ENCODE measurements at regions not wholly inside any gene's neighbourhood (a gene's known extent, or its start where the extent isn't known, plus 50 kb on each side); places are given as distances from the start of the nearest gene placed in this dataset.

DNA sequence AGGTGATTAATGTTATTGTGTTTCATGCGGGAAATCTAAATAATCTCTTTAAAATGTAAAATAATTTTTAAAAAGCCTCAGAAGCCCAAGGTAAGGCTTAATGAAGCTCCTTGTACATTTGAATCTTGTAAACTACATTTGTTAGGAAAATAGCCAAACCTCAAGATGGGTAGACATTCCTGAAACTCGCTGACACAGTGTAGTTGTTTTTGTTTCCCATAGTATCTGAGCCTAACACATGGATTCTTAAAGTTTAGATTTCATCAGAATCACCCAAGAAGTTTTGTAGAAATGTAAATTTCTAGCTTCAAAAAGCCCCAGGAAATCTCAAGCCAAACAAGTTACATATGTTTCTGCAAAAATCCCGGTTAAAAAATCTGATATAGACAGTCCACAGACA is 1221.1 kb upstream of the ACVR2A start:
- peaks cover 0 to 3% (median 0%) of the 10 kb centered on the region in 5 donors for H3K9me3 ChIP-seq (ENCODE audit: control insufficient read depth in 5 of 5, low read length in 5 of 5)
- no peak overlapping the region for H3K27ac ChIP-seq (ENCODE audit: low read depth, low read length)
- no peak overlapping the region for H3K9ac ChIP-seq (ENCODE audit: low read length in 5 of 5)
- no peaks in the 10 kb centered on the region for H3K27me3 ChIP-seq (ENCODE audit: control insufficient read depth in 5 of 5, insufficient read depth in 4 of 5, low read length in 5 of 5)
- no peaks in the 10 kb centered on the region for H3K36me3 ChIP-seq (ENCODE audit: control insufficient read depth in 5 of 5, insufficient read depth in 5 of 5, low read length in 5 of 5)
- no peak overlapping the region for H3K4me3 ChIP-seq (ENCODE audit: low read depth in 1 of 5, low read length in 5 of 5)
- H3K4me1 ChIP-seq (ENCODE audit: control insufficient read depth in 5 of 5, insufficient read depth in 5 of 5, low read length in 5 of 5), result no peaks in the 10 kb centered on the region

DNA sequence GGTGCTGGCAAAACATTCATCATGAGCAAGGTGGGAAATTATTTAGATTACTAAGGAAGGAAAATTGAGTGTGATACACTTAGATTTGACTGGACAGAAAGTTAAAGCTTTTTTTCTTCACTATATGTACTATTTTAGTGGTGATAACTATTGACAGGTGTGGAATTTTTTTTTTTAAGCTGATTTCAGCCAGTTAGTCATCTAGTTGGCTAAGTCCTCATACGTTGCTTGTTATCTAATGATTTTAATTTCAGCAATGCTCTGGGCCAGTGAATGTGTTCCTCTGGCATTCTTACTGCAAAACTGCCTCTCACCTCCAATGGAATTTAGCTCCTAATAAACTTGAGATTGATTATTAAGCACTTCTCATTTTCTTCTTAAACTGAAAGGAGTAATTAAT is 1223.2 kb upstream of the ACVR2A start:
- Histone ChIP-seq H3K9me3 (ENCODE audit: control insufficient read depth in 5 of 5, low read length in 5 of 5) (peaks cover 0 to 3% (median 0%) of the 10 kb centered on the region in 5 donors), H3K36me3 (ENCODE audit: control insufficient read depth in 5 of 5, insufficient read depth in 5 of 5, low read length in 5 of 5) (no peaks in the 10 kb centered on the region), H3K4me3 (ENCODE audit: low read depth in 1 of 5, low read length in 5 of 5) (no peak overlapping the region), H3K27me3 (ENCODE audit: control insufficient read depth in 5 of 5, insufficient read depth in 4 of 5, low read length in 5 of 5) (no peaks in the 10 kb centered on the region), H3K4me1 (ENCODE audit: control insufficient read depth in 5 of 5, insufficient read depth in 5 of 5, low read length in 5 of 5) (no peaks in the 10 kb centered on the region), H3K9ac (ENCODE audit: low read length in 5 of 5) (no peak overlapping the region), H3K27ac (ENCODE audit: low read depth, low read length) (no peak overlapping the region)

DNA sequence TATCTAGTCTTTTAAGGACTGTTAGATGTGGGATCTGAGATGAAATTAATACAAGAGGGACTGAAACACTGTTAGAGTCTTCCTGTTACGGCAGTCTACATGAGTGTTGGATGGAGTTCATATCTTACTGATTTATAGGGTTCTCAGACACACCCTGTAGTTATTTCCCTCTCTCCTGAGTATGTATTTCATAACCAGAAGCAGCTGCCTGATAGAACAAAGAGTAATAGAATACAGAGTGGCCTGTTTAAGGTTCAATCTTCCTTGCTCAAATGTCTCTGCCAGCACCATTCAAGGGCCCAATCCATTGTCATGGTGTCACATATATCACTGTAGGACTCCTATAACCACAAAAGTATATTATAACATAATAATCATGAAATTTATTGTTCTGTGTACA is 1229.1 kb upstream of the ACVR2A start:
- H3K27ac ChIP-seq (ENCODE audit: low read depth, low read length), result no peak overlapping the region
- peaks cover 0 to 3% (median 0%) of the 10 kb centered on the region in 5 donors for H3K9me3 ChIP-seq (ENCODE audit: control insufficient read depth in 5 of 5, low read length in 5 of 5)
- H3K4me3 ChIP-seq (ENCODE audit: low read depth in 1 of 5, low read length in 5 of 5), result no peak overlapping the region
- H3K4me1 ChIP-seq (ENCODE audit: control insufficient read depth in 5 of 5, insufficient read depth in 5 of 5, low read length in 5 of 5), result no peaks in the 10 kb centered on the region
- no peak overlapping the region for H3K9ac ChIP-seq (ENCODE audit: low read length in 5 of 5)
- H3K27me3 ChIP-seq (ENCODE audit: control insufficient read depth in 5 of 5, insufficient read depth in 4 of 5, low read length in 5 of 5), result no peaks in the 10 kb centered on the region
- no peaks in the 10 kb centered on the region for H3K36me3 ChIP-seq (ENCODE audit: control insufficient read depth in 5 of 5, insufficient read depth in 5 of 5, low read length in 5 of 5)

DNA sequence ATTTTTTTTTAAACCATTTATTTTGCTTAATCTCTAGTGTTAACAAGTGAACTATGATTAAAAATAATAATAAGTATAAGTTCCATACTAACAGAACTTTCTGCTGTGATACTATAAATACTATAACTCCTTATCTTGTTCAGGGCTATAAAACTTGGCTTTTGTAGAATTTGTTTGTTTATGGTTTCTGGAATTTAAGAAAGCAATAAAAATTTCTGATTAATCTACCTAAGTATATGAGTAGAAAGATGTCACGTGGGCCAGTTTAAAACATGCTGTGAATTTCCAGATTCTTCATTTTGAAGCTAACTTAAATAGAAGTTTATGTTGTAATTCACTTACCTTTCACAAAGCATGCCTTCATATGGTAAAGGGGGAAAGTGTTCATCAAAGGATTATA is 1236.3 kb upstream of the ACVR2A start:
- Histone ChIP-seq H3K9me3 (ENCODE audit: control insufficient read depth in 5 of 5, low read length in 5 of 5) (no peaks in the 10 kb centered on the region), H3K27me3 (ENCODE audit: control insufficient read depth in 5 of 5, insufficient read depth in 4 of 5, low read length in 5 of 5) (no peaks in the 10 kb centered on the region), H3K9ac (ENCODE audit: low read length in 5 of 5) (no peak overlapping the region), H3K27ac (ENCODE audit: low read depth, low read length) (no peak overlapping the region), H3K36me3 (ENCODE audit: control insufficient read depth in 5 of 5, insufficient read depth in 5 of 5, low read length in 5 of 5) (no peaks in the 10 kb centered on the region), H3K4me1 (ENCODE audit: control insufficient read depth in 5 of 5, insufficient read depth in 5 of 5, low read length in 5 of 5) (no peaks in the 10 kb centered on the region), H3K4me3 (ENCODE audit: low read depth in 1 of 5, low read length in 5 of 5) (no peak overlapping the region)

- no peaks in the 10 kb centered on the region for H3K9me3 ChIP-seq (ENCODE audit: control insufficient read depth in 5 of 5, low read length in 5 of 5)
- no peak overlapping the region for H3K4me3 ChIP-seq (ENCODE audit: low read depth in 1 of 5, low read length in 5 of 5)
- no peak overlapping the region for H3K9ac ChIP-seq (ENCODE audit: low read length in 5 of 5)
- peaks cover 0 to 9% (median 5%) of the 10 kb centered on the region in 5 donors for H3K4me1 ChIP-seq (ENCODE audit: control insufficient read depth in 5 of 5, insufficient read depth in 5 of 5, low read length in 5 of 5)
- H3K36me3 ChIP-seq (ENCODE audit: control insufficient read depth in 5 of 5, insufficient read depth in 5 of 5, low read length in 5 of 5), result no peaks in the 10 kb centered on the region
- no peaks in the 10 kb centered on the region for H3K27me3 ChIP-seq (ENCODE audit: control insufficient read depth in 5 of 5, insufficient read depth in 4 of 5, low read length in 5 of 5)
- H3K27ac ChIP-seq (ENCODE audit: low read depth, low read length), result no peak overlapping the region
Observed at GRCh38 chr2:146604521-146604920, 1240.3 kb upstream of the ACVR2A start.

GRCh38 chr2:146602856-146603255 is 1242.0 kb upstream of the ACVR2A start:
- peaks cover 0 to 9% (median 5%) of the 10 kb centered on the region in 5 donors for H3K4me1 ChIP-seq (ENCODE audit: control insufficient read depth in 5 of 5, insufficient read depth in 5 of 5, low read length in 5 of 5)
- no peak overlapping the region for H3K4me3 ChIP-seq (ENCODE audit: low read depth in 1 of 5, low read length in 5 of 5)
- no peak overlapping the region for H3K9ac ChIP-seq (ENCODE audit: low read length in 5 of 5)
- H3K9me3 ChIP-seq (ENCODE audit: control insufficient read depth in 5 of 5, low read length in 5 of 5), result no peaks in the 10 kb centered on the region
- no peaks in the 10 kb centered on the region for H3K36me3 ChIP-seq (ENCODE audit: control insufficient read depth in 5 of 5, insufficient read depth in 5 of 5, low read length in 5 of 5)
- H3K27ac ChIP-seq (ENCODE audit: low read depth, low read length), result no peak overlapping the region
- H3K27me3 ChIP-seq (ENCODE audit: control insufficient read depth in 5 of 5, insufficient read depth in 4 of 5, low read length in 5 of 5), result no peaks in the 10 kb centered on the region

- Histone ChIP-seq H3K4me1 (ENCODE audit: control insufficient read depth in 5 of 5, insufficient read depth in 5 of 5, low read length in 5 of 5) (peaks cover 0 to 9% (median 5%) of the 10 kb centered on the region in 5 donors), H3K27me3 (ENCODE audit: control insufficient read depth in 5 of 5, insufficient read depth in 4 of 5, low read length in 5 of 5) (no peaks in the 10 kb centered on the region), H3K27ac (ENCODE audit: low read depth, low read length) (no peak overlapping the region)
Observed at GRCh38 chr2:146602383-146602782, 1242.4 kb upstream of the ACVR2A start.

DNA sequence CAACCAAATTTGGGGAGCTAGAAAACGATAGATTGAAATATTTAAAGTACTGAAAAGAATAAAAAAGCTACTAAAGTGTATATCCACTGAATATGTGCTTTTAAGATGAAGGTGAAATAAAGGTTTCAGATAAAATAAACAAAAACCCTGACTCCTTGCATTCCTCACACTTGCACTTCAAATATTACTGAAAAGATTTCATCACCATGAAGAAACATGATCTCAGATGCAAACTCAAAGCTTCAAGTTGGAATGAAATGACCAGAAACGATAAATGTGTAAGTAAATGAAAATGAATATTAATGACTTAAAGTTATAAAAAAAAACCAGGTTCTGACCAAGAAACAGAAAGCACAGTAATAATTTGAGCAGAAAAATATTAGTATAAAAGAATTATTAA is 1246.0 kb upstream of the ACVR2A start:
- Histone ChIP-seq H3K27me3 (ENCODE audit: control insufficient read depth in 5 of 5, insufficient read depth in 4 of 5, low read length in 5 of 5) (no peaks in the 10 kb centered on the region), H3K27ac (ENCODE audit: low read depth, low read length) (no peak overlapping the region), H3K4me1 (ENCODE audit: control insufficient read depth in 5 of 5, insufficient read depth in 5 of 5, low read length in 5 of 5) (peaks cover 0 to 9% (median 5%) of the 10 kb centered on the region in 5 donors), H3K9ac (ENCODE audit: low read length in 5 of 5) (no peak overlapping the region), H3K4me3 (ENCODE audit: low read depth in 1 of 5, low read length in 5 of 5) (no peak overlapping the region), H3K9me3 (ENCODE audit: control insufficient read depth in 5 of 5, low read length in 5 of 5) (no peaks in the 10 kb centered on the region), H3K36me3 (ENCODE audit: control insufficient read depth in 5 of 5, insufficient read depth in 5 of 5, low read length in 5 of 5) (no peaks in the 10 kb centered on the region)

More at GRCh38 chr2:146602383-146602782, 1242.4 kb upstream of the ACVR2A start:
- Histone ChIP-seq H3K9me3 (ENCODE audit: control insufficient read depth in 5 of 5, low read length in 5 of 5) (no peaks in the 10 kb centered on the region), H3K36me3 (ENCODE audit: control insufficient read depth in 5 of 5, insufficient read depth in 5 of 5, low read length in 5 of 5) (no peaks in the 10 kb centered on the region), H3K9ac (ENCODE audit: low read length in 5 of 5) (no peak overlapping the region), H3K4me3 (ENCODE audit: low read depth in 1 of 5, low read length in 5 of 5) (no peak overlapping the region)

- H3K4me3 ChIP-seq (ENCODE audit: low read depth in 1 of 5, low read length in 5 of 5), result no peak overlapping the region
- H3K9me3 ChIP-seq (ENCODE audit: control insufficient read depth in 5 of 5, low read length in 5 of 5), result no peaks in the 10 kb centered on the region
Observed at GRCh38 chr2:146597291-146597690, 1247.5 kb upstream of the ACVR2A start.

GRCh38 chr2:146591908-146592307 is 1252.9 kb upstream of the ACVR2A start:
- no peaks in the 10 kb centered on the region for H3K9me3 ChIP-seq (ENCODE audit: control insufficient read depth in 5 of 5, low read length in 5 of 5)
- H3K4me3 ChIP-seq (ENCODE audit: low read depth in 1 of 5, low read length in 5 of 5), result no peak overlapping the region
- H3K27ac ChIP-seq (ENCODE audit: low read depth, low read length), result no peak overlapping the region
- H3K27me3 ChIP-seq (ENCODE audit: control insufficient read depth in 5 of 5, insufficient read depth in 4 of 5, low read length in 5 of 5), result no peaks in the 10 kb centered on the region
- H3K36me3 ChIP-seq (ENCODE audit: control insufficient read depth in 5 of 5, insufficient read depth in 5 of 5, low read length in 5 of 5), result no peaks in the 10 kb centered on the region
- H3K4me1 ChIP-seq (ENCODE audit: control insufficient read depth in 5 of 5, insufficient read depth in 5 of 5, low read length in 5 of 5), result no peaks in the 10 kb centered on the region
- H3K9ac ChIP-seq (ENCODE audit: low read length in 5 of 5), result no peak overlapping the region

More at GRCh38 chr2:146597291-146597690, 1247.5 kb upstream of the ACVR2A start:
- H3K9ac ChIP-seq (ENCODE audit: low read length in 5 of 5), result no peak overlapping the region
- H3K27me3 ChIP-seq (ENCODE audit: control insufficient read depth in 5 of 5, insufficient read depth in 4 of 5, low read length in 5 of 5), result no peaks in the 10 kb centered on the region
- H3K36me3 ChIP-seq (ENCODE audit: control insufficient read depth in 5 of 5, insufficient read depth in 5 of 5, low read length in 5 of 5), result no peaks in the 10 kb centered on the region
- peaks cover 0 to 1% (median 0%) of the 10 kb centered on the region in 5 donors for H3K4me1 ChIP-seq (ENCODE audit: control insufficient read depth in 5 of 5, insufficient read depth in 5 of 5, low read length in 5 of 5)
- H3K27ac ChIP-seq (ENCODE audit: low read depth, low read length), result no peak overlapping the region

DNA sequence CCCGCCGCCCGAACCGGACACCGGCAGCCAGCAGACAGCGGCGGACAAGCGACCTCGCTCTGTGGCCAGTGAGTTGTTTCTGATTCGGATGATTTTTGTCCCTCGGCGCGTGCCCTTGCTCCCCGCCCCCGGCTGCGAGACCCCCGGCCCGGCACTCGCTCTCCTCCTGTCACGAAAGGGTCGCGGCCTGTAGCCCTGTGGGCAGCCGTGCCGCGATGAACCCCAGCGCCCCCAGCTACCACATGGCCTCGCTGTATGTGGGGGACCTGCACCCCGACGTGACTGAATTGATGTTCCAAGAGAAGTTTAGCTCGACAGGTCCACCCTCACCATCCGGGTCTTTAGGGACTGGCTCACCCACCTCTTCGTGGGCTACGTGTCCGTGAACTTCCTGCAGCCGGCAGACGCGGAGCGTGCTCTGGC is 1257.5 kb upstream of the ACVR2A start:
- no peaks in the 10 kb centered on the region for H3K27me3 ChIP-seq (ENCODE audit: control insufficient read depth in 5 of 5, insufficient read depth in 4 of 5, low read length in 5 of 5)
- no peak overlapping the region for H3K4me3 ChIP-seq (ENCODE audit: low read depth in 1 of 5, low read length in 5 of 5)
- H3K27ac ChIP-seq (ENCODE audit: low read depth, low read length), result no peak overlapping the region
- no peaks in the 10 kb centered on the region for H3K4me1 ChIP-seq (ENCODE audit: control insufficient read depth in 5 of 5, insufficient read depth in 5 of 5, low read length in 5 of 5)
- no peaks in the 10 kb centered on the region for H3K9me3 ChIP-seq (ENCODE audit: control insufficient read depth in 5 of 5, low read length in 5 of 5)
- H3K9ac ChIP-seq (ENCODE audit: low read length in 5 of 5), result no peak overlapping the region
- no peaks in the 10 kb centered on the region for H3K36me3 ChIP-seq (ENCODE audit: control insufficient read depth in 5 of 5, insufficient read depth in 5 of 5, low read length in 5 of 5)
